ENCODE measurements at regions not wholly inside any gene's neighbourhood (a gene's known extent, or its start where the extent isn't known, plus 50 kb on each side); places are given as distances from the start of the nearest gene placed in this dataset.

- TF ChIP-seq FOXP4 (CRISPR knock-in tag; IDR thresholded peaks at IDR 0.05): no peak
- TF ChIP-seq CREB1 (CRISPR knock-in tag; IDR thresholded peaks at IDR 0.05): no peak
- TF ChIP-seq IRF1 (CRISPR knock-in tag; IDR thresholded peaks at IDR 0.05): no peak
- TF ChIP-seq, protein P1, sequence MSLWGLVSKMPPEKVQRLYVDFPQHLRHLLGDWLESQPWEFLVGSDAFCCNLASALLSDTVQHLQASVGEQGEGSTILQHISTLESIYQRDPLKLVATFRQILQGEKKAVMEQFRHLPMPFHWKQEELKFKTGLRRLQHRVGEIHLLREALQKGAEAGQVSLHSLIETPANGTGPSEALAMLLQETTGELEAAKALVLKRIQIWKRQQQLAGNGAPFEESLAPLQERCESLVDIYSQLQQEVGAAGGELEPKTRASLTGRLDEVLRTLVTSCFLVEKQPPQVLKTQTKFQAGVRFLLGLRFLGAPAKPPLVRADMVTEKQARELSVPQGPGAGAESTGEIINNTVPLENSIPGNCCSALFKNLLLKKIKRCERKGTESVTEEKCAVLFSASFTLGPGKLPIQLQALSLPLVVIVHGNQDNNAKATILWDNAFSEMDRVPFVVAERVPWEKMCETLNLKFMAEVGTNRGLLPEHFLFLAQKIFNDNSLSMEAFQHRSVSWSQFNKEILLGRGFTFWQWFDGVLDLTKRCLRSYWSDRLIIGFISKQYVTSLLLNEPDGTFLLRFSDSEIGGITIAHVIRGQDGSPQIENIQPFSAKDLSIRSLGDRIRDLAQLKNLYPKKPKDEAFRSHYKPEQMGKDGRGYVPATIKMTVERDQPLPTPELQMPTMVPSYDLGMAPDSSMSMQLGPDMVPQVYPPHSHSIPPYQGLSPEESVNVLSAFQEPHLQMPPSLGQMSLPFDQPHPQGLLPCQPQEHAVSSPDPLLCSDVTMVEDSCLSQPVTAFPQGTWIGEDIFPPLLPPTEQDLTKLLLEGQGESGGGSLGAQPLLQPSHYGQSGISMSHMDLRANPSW (CRISPR knock-in tag; conservative IDR thresholded peaks at IDR 0.05; ENCODE audit: low read depth): no peak
- no peak for TF ChIP-seq AFF4 (CRISPR knock-in tag; IDR thresholded peaks at IDR 0.05; ENCODE audit: borderline replicate concordance)
- TF ChIP-seq, protein P2, sequence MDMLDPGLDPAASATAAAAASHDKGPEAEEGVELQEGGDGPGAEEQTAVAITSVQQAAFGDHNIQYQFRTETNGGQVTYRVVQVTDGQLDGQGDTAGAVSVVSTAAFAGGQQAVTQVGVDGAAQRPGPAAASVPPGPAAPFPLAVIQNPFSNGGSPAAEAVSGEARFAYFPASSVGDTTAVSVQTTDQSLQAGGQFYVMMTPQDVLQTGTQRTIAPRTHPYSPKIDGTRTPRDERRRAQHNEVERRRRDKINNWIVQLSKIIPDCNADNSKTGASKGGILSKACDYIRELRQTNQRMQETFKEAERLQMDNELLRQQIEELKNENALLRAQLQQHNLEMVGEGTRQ (CRISPR knock-in tag; IDR thresholded peaks at IDR 0.05): no peak
- TF ChIP-seq, protein P3, sequence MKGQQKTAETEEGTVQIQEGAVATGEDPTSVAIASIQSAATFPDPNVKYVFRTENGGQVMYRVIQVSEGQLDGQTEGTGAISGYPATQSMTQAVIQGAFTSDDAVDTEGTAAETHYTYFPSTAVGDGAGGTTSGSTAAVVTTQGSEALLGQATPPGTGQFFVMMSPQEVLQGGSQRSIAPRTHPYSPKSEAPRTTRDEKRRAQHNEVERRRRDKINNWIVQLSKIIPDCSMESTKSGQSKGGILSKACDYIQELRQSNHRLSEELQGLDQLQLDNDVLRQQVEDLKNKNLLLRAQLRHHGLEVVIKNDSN (CRISPR knock-in tag; IDR thresholded peaks at IDR 0.05): no peak
- TF ChIP-seq, protein P4, sequence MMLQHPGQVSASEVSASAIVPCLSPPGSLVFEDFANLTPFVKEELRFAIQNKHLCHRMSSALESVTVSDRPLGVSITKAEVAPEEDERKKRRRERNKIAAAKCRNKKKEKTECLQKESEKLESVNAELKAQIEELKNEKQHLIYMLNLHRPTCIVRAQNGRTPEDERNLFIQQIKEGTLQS (CRISPR knock-in tag; conservative IDR thresholded peaks at IDR 0.05): no peak
Measured at GRCh38 chr16:86667035-86667434, 88.7 kb downstream of the FOXL1 start (continued).

DNA sequence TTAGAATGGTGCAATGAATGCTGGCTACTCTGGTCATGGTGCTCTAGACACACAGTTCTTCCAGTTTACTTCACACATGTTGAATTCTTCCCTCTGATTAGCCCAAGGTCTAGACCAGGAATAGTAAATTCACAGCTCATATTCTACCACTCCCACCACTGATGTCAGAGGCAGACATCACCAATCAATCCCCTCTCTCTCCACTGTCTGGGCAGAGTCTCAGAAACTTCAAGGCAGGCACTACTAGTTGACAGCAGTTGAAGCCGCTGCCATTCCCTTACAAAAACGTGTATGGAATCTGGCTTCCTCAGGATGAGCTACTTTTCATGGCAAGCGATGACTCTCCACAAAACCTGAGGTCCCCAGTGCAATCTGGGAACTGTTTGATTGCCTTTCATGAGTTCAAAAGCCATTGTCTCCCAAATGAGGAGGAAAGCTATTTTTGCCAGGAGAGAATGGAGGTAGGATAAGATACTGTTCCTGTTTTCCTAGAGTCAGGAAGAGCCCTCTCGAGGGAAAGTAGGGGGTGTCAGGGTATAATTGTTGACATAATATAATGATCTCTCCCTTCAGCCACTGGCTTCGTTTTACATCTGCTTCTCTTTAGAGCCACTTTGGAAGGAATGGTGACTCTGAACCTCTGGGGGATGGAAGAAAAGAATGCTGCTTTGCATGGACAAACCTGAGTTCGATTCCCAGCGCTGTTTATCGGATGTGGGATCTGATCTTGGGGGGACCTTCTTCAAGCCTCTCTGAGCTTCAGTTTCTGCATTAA, 90.0 kb downstream of the FOXL1 start:
- ChIA-PET CTCF (interaction anchor here (0.7 to 1.5 kb wide), 2 partner anchors 204 to 206 kb away, joined by 3 to 8 read pairs; no protein-coding TSS in a partner anchor), POLR2A (no interaction called here)
- Mint-ChIP-seq H3K27ac (peak overlapping the region; percentile 19; the same call in 1 of the 2 replicates), H3K36me3 (no peaks in the 10 kb centered on the region), H3K9me3 (peaks cover 4% of the 10 kb centered on the region), H3K4me1 (peaks cover 27% of the 10 kb centered on the region), H3K4me3 (no peak overlapping the region), H3K27me3 (ENCODE audit: low read depth) (peaks cover 5% of the 10 kb centered on the region; the same call in 1 of the 2 replicates)
- no peak for TF ChIP-seq PREB (CRISPR knock-in tag; IDR thresholded peaks at IDR 0.05; ENCODE audit: borderline replicate concordance)
- ATAC-seq (peak; percentile 83), DNase-seq (ENCODE audit: low spot score) (peak; percentile 23)
